ENCODE measurements at regions not wholly inside any gene's neighbourhood (a gene's known extent, or its start where the extent isn't known, plus 50 kb on each side); places are given as distances from the start of the nearest gene placed in this dataset.

DNA sequence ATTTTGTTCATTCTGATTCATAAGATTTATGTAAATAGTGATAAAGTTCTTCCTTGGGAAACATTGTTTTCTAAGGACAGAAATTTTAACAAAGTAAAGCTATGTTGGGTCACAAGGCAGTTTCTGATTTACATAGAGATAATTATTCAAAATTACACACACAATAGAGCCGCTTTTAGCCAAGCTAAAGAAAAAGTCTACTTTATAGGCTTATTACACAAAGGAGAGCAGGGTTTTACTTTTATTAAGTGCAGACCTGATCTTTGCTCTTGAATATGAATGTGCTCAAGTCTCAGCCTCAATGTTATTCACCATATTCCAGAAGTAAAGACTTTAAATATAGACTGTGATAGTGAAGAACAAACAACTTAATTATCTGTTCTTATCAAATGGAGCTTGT, 787.8 kb upstream of the LINC00305 start:
- Histone ChIP-seq H3K79me2 (ENCODE audit: insufficient read depth, low read length) (no peaks in the 10 kb centered on the region), H2AFZ (ENCODE audit: low read length) (no peak overlapping the region), H3K9ac (ENCODE audit: insufficient read depth, low read depth, low read length) (no peak overlapping the region), H3K4me3 (replicated peaks in 1 of 3; ENCODE audit: insufficient read depth in 1 of 3, low read depth in 2 of 3, low read length in 3 of 3) (no peak overlapping the region), H3K36me3 (replicated peaks in 1 of 2; ENCODE audit: control insufficient read depth in 1 of 2, insufficient read depth in 2 of 2, low read length in 2 of 2) (no peaks in the 10 kb centered on the region), H3K27ac (ENCODE audit: extremely low read length, insufficient read depth, low read length) (no peak overlapping the region), H3K9me3 (ENCODE audit: low read length) (no peaks in the 10 kb centered on the region), H4K20me1 (ENCODE audit: insufficient read depth, low read length) (no peaks in the 10 kb centered on the region), H3K4me1 (ENCODE audit: insufficient read depth, low read length) (no peaks in the 10 kb centered on the region), H3K27me3 (ENCODE audit: control insufficient read depth in 1 of 2, insufficient read depth in 2 of 2, low read length in 2 of 2) (no peaks in the 10 kb centered on the region), H3K4me2 (ENCODE audit: low read depth, low read length) (no peak overlapping the region)
- BruUV-seq (replicated peaks): no TSS peak
- in situ Hi-C loops (cut with HindIII; ENCODE audit: extremely low pct_ligation_motif_present, low pct_unique_long_range_greater_than_20kb) (no loop called here), intact Hi-C loops (cut with micrococcal nuclease; ENCODE audit: unreplicated experiment) (no loop called here)
- CTCF ChIA-PET (ENCODE audit: low intra/inter-chr PET ratio, low total read pairs): no interaction called here
- FAIRE-seq (no peak), ATAC-seq (no peak), DNase-seq (ENCODE audit: low spot score) (no peak)
- WGBS (ENCODE audit: low lambda C conversion rate): 5% methylated on average over 1 of the region's 1 CpG
- POLR2A ChIA-PET: no interaction called here
- TF ChIP-seq NKX3-1 (CRISPR knock-in tag; IDR thresholded peaks at IDR 0.05) (no peak), ZNF546 (CRISPR knock-in tag; conservative IDR thresholded peaks at IDR 0.05) (no peak), TIGD3 (CRISPR knock-in tag; IDR thresholded peaks at IDR 0.05; ENCODE audit: borderline replicate concordance) (no peak), FOXK1 (CRISPR knock-in tag; IDR thresholded peaks at IDR 0.05; ENCODE audit: borderline replicate concordance, low read depth) (no peak), CBX1 (IDR thresholded peaks at IDR 0.05; ENCODE audit: low read depth) (no peak), ZNF160 (CRISPR knock-in tag; IDR thresholded peaks at IDR 0.05) (no peak), SYNCRIP (IDR thresholded peaks at IDR 0.05; ENCODE audit: insufficient read depth, low read depth, low read length) (no peak), ZNF589 (CRISPR knock-in tag; conservative IDR thresholded peaks at IDR 0.05) (no peak), ZNF10 (CRISPR knock-in tag; IDR thresholded peaks at IDR 0.05; ENCODE audit: borderline replicate concordance, low read depth) (no peak), ZC3H13 (CRISPR knock-in tag; IDR thresholded peaks at IDR 0.05) (no peak), HMGXB3 (CRISPR knock-in tag; IDR thresholded peaks at IDR 0.05; ENCODE audit: borderline replicate concordance) (no peak), CENPX (CRISPR knock-in tag; IDR thresholded peaks at IDR 0.05) (no peak)
- TF ChIP-seq, protein P1, sequence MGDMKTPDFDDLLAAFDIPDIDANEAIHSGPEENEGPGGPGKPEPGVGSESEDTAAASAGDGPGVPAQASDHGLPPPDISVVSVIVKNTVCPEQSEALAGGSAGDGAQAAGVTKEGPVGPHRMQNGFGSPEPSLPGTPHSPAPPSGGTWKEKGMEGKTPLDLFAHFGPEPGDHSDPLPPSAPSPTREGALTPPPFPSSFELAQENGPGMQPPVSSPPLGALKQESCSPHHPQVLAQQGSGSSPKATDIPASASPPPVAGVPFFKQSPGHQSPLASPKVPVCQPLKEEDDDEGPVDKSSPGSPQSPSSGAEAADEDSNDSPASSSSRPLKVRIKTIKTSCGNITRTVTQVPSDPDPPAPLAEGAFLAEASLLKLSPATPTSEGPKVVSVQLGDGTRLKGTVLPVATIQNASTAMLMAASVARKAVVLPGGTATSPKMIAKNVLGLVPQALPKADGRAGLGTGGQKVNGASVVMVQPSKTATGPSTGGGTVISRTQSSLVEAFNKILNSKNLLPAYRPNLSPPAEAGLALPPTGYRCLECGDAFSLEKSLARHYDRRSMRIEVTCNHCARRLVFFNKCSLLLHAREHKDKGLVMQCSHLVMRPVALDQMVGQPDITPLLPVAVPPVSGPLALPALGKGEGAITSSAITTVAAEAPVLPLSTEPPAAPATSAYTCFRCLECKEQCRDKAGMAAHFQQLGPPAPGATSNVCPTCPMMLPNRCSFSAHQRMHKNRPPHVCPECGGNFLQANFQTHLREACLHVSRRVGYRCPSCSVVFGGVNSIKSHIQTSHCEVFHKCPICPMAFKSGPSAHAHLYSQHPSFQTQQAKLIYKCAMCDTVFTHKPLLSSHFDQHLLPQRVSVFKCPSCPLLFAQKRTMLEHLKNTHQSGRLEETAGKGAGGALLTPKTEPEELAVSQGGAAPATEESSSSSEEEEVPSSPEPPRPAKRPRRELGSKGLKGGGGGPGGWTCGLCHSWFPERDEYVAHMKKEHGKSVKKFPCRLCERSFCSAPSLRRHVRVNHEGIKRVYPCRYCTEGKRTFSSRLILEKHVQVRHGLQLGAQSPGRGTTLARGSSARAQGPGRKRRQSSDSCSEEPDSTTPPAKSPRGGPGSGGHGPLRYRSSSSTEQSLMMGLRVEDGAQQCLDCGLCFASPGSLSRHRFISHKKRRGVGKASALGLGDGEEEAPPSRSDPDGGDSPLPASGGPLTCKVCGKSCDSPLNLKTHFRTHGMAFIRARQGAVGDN (CRISPR knock-in tag; IDR thresholded peaks at IDR 0.05): no peak
